Fibroblast of pulmonary artery (primary cell): ENCODE measurements at regions not wholly inside any gene's neighbourhood (a gene's known extent, or its start where the extent isn't known, plus 50 kb on each side); places are given as distances from the start of the nearest gene placed in this dataset.

Experiments
- DNase-seq: peaks from one replicate; pipeline ENCODE4 v3.0.0-alpha.2; 2010; ENCODE audit warnings: low read depth
- H3K4me3 ChIP-seq: replicated peaks from 2 replicates; pipeline ENCODE4 v1.5.1; 2011; ENCODE audit warnings: low read depth, mild to moderate bottlenecking, control low read depth, low read length, moderate library complexity
- CTCF ChIP-seq: IDR thresholded peaks from 2 replicates; pipeline ENCODE4 v1.5.1; 2011; ENCODE audit warnings: mild to moderate bottlenecking, control low read depth, low read length, inconsistent platforms; ENCODE audit errors: missing control alignments

- no peak overlapping the region for H3K4me3 ChIP-seq
- no peak for DNase-seq
- no peak for TF ChIP-seq CTCF
Observed at GRCh38 chr9:99506747-99507348, 284.8 kb downstream of the SEC61B start.

- H3K4me3 ChIP-seq: no peak overlapping the region
- DNase-seq: no peak
- TF ChIP-seq CTCF: no peak
Observed at GRCh38 chr9:99509065-99509745, 287.1 kb downstream of the SEC61B start.

- TF ChIP-seq CTCF: no peak
- no peak overlapping the region for H3K4me3 ChIP-seq
- no peak for DNase-seq
Observed at GRCh38 chr9:99509900-99510535, 287.9 kb downstream of the SEC61B start.

GRCh38 chr9:99511723-99512122, 289.6 kb downstream of the SEC61B start:
- no peak overlapping the region for H3K4me3 ChIP-seq
- no peak for TF ChIP-seq CTCF
- no peak for DNase-seq

GRCh38 chr9:99513441-99514112, 291.5 kb downstream of the SEC61B start:
- DNase-seq: no peak
- TF ChIP-seq CTCF: no peak
- H3K4me3 ChIP-seq: no peak overlapping the region

- DNase-seq: no peak
- no peak overlapping the region for H3K4me3 ChIP-seq
- no peak for TF ChIP-seq CTCF
Observed at GRCh38 chr9:99515093-99515492, 293.0 kb downstream of the SEC61B start.
